IPS-NIHi7 (cell line): ENCODE measurements at regions not wholly inside any gene's neighbourhood (a gene's known extent, or its start where the extent isn't known, plus 50 kb on each side); places are given as distances from the start of the nearest gene placed in this dataset.
A peak's percentile ranks its signal among the peaks of the same experiment; 100 is the strongest.
"Not testable (repeated sequence)": the region's sequence is repeated elsewhere in the genome, so short reads cannot be mapped to it uniquely, and the experiment has no call there.

ENCODE experiments used
- DNase-seq: peaks from one replicate; pipeline ENCODE4 v3.0.0; 2012; ENCODE audit warnings: mixed read lengths; ENCODE audit errors: extremely low spot score

GRCh38 chr10:85447690-85448089 lies 918.9 kb downstream of the GRID1 start:
- no peak for DNase-seq

DNA sequence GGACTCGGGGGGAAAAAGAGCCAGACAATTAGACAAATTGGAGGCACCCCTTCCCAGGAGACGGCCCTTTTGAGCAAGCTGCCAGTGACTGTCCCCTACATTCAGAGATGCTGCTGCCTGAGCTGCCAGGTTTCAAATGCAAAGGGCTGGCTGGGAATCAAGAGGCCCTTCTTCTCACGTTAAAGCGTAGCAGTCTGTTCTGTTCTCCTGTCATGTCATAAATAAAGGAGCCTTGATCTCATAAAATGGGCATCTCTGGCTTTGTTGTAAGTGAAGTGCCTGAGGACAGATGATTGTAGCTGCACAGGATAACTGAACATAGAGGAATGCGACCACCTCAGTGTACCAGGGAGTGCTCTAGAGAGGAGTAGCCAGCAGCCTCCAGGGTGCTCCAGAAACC lies 917.9 kb downstream of the GRID1 start:
- no peak for DNase-seq

DNA sequence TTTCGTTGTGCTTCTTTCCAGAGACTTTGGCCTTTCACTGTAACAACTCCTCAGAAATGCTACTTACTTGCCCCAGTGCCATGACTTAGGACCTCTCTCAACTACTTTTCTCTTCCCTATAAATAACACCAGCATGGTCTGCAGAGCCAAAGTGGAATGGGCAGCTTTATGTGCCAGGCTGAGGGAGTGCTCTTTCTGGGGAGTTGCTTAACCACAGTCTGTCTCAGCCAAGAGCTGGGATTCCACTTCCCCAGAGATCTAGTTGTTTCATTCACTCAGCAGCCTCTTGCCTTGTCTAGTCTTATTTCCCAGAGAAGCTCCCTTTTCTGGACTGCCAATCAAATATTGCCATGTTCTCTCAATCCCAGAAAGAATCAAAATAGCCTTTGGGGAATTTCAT lies 912.2 kb downstream of the GRID1 start:
- no peak for DNase-seq

DNA sequence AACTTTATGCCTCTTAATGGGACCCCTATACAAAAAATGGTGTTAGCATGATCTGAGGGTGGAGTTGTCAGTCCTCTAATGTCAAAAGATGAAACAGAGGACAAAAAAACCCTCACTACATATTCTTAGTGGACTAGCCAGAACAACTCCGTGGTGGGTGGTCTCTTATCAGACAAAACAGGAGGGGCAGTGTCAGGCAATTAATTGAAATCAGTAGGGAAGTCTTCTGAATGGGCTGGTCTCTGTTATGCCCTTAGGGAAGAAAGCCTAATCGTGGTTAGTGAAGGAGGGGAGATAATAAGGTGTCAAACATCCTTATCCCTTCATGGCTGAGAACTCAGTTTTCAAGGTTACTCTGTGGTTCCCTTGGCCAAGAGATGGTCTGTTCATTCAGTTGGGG lies 909.4 kb downstream of the GRID1 start:
- DNase-seq: no peak

DNA sequence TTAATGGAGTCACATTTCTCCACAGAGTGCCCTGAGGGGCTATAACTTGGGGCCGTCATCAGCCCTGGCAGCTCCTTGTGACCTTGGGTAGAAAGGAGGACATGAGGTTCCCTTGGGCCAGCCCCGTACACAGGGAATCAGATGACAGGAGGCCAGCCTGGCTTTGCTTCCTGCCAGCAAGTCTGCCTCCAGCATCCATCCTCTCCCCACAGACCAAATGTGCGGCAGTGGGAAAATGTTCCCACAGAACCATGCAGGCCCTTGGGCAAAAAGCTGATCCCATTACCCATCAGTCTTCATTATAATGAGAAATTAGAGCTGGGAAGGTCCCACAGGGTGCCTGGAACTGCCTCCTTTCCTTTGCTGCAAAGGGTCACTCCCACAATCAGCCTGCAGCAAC lies 908.3 kb downstream of the GRID1 start:
- no peak for DNase-seq

GRCh38 chr10:85459906-85460305 lies 906.7 kb downstream of the GRID1 start:
- DNase-seq: no peak

- no peak for DNase-seq
Observed at GRCh38 chr10:85464336-85464735, 902.3 kb downstream of the GRID1 start.

- no peak for DNase-seq
Observed at GRCh38 chr10:85477979-85478378, 888.6 kb downstream of the GRID1 start.

GRCh38 chr10:85490431-85490830 lies 876.2 kb downstream of the GRID1 start:
- DNase-seq: no peak

GRCh38 chr10:85491652-85492051 lies 874.9 kb downstream of the GRID1 start:
- DNase-seq: no peak

GRCh38 chr10:85492684-85493083 lies 873.9 kb downstream of the GRID1 start:
- peak; percentile 67 for DNase-seq

DNA sequence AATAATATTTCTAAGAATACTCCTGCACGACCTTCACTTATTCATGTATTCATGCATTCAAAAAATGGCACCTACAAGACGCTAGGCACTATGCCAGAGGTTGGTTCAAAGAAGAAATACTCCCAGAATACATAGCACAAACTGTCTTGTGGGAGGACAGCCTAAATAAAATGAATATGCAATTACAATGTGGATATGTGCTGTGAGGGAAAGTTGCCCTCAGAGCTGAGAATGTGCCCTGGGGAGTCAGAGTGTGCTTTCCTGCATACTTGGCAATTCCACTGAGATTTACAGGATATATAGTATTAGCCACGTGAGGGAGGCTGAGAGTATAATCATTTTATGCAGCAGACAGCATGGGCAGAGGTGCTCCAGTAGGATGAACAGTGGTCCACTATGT lies 872.9 kb downstream of the GRID1 start:
- no peak for DNase-seq

GRCh38 chr10:85504641-85505040 lies 862.0 kb downstream of the GRID1 start:
- not testable (repeated sequence) for DNase-seq

DNA sequence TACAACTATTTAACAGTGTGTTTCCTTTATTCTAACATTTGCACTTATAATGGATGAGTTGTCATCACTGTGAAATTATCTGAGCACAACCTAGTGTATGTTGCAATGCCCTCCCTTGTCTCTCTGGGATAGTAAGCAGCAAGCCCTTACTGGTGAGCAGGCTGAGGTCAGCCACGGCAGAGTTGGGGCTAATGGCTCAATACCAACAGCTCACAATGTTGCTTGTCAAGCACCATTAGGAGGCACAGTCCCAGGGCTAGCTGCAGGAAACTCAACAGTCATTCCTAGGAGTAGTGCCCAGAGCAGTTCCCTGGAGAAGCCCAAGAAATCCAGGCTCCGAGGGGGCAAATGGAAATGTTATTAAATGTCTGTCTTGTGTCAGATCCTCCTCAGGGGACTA lies 858.4 kb downstream of the GRID1 start:
- no peak for DNase-seq

DNA sequence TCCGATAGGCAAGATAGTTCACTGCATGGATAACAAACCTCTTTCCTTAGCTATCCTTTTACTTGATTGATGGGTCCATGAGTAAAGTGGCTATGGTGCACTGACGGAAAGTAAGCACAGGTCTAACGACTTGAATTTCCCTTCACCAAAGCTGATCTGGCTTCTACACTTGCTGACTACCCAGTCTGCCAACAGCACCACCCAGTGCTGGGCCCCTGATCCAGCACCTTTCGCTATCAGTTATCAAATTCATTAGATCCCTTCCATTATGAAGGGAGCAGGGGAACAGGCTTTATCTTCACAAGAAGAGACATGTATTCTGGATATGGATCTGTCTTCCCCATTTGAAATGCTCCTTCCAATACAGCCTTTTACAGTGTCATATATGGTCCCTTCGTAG lies 855.9 kb downstream of the GRID1 start:
- DNase-seq: peak; percentile 45

DNA sequence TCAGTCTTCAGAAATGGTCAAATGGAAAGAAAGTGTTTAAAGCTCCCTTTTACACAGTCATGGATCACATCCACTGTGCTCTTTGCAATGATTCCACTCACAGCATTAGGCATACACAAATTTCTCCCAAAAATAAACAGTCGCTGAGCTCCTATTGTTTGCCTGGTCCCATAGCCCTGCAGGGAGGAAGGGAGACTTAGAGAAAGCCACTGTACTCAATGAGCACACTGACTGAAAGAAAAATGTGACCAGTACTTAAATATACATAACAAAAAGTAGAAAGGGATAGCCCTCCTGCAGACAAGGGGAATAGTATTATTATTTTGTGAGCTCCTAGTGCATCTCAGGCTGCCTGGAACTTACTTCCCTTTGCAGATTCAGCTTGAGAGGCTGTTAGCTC lies 853.2 kb downstream of the GRID1 start:
- no peak for DNase-seq

DNA sequence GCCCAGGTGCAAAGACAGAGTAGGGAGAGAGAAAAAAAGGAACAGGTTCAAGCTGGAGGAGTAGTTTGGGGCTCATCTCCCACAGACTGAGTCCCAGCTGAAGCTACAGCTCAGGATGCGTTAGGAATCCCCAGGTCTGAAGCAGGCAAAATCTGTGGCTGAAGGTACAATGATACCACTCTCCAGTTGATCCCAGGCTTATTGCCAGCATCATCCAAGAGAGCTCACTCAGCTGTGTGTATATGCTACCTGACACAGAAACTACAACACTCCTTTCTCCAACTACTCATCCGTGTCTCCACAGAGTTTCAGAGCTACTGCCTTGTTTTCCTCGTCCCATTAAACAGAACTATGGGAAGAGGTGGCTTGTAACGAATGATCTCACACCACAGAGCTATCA lies 851.3 kb downstream of the GRID1 start:
- DNase-seq: no peak

DNA sequence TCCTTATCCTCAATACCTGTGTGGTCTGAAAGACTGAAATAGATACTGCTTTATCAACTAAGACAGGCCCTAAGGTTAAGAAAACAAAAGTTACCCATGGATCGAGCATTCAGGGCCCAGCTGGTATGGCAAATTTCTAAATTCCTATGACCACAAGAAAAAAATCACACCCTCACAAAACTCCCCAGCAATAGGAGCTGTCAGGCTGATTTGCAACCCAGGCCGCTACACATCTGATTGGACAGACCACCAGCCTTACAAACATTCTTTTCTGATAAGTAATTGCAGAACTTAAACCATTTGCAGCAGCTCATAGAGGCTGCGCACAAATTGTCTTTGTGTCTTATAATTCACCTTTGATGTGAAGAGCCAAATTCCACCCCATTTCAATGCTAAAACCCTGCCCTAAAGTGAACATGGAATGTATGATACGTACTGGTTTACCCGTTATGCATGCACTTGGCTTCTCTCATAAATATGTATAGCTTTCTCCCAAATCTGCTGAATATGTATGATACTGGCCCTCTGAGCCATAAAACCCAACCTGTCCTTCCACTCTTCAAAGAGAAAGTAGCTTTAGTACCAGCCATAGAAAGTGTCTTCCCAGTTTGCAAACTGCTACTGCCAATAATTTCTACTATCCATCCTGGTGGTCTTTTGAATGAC lies 842.5 kb downstream of the GRID1 start:
- DNase-seq: no peak

DNA sequence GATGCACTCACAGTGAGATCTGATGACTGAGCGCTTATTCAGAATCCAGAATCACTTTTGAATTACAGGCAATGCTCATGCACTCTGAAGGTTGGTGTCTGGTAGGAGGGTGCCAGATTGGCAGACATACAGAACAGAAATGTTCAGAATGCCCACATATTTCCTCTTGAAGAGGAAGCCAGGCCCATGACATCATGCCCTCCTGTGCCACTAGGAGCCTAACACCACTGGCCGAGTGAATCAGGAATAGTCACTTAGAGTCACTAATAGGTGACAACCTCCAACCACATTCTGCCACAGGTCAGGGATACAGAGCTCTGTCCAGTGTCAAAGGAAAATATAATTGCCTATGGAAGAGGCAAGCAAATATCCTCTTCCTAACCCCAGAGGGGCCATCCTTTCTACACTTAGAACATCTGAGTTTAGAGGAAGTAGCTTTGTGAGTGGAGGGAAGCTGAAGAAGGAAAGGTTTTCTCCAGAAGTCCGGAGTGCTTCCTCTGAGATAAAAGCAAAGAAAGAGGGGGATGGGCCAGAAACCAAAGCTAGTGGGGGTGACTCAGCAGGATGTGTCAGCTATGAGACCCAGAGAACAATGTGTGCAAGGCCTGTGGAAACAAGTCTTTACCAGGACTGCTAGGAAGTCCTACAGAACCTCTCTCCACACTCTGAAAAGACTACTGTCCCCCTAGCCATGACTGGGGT lies 838.8 kb downstream of the GRID1 start:
- DNase-seq: no peak

- DNase-seq: no peak
Observed at GRCh38 chr10:85528318-85528652, 838.3 kb downstream of the GRID1 start.

- no peak for DNase-seq
Observed at GRCh38 chr10:85531706-85532105, 834.9 kb downstream of the GRID1 start.

- no peak for DNase-seq
Observed at GRCh38 chr10:85532773-85533172, 833.8 kb downstream of the GRID1 start.

DNA sequence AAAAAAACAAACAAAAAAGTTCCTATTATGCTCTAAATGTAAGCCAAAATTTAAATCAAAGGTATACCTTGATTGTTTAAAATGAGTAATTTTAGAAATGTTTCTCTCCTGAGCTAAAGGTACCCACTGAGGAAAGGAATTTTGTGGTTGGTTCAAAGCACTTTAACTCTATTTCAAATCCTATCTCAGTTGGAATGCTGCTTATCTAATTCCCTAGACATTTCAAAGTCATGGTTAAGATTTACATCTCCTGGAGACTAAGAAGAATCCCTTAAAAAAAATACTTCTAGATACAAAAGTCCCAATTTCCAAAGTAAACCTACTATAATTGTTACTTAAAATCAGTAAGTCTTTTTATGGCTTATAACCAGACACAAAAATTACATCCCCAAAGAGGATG lies 830.7 kb downstream of the GRID1 start:
- no peak for DNase-seq

- no peak for DNase-seq
Observed at GRCh38 chr10:85537561-85537960, 829.0 kb downstream of the GRID1 start.
